ENCODE measurements at regions not wholly inside any gene's neighbourhood (a gene's known extent, or its start where the extent isn't known, plus 50 kb on each side); places are given as distances from the start of the nearest gene placed in this dataset.
A peak's percentile ranks its signal among the peaks of the same experiment; 100 is the strongest.

- TF ChIP-seq CTCF (IDR thresholded peaks at IDR 0.05; ENCODE audit: low read depth, low read length), result no peak
- TF ChIP-seq POLR2A (IDR thresholded peaks at IDR 0.05; ENCODE audit: extremely low read depth, insufficient read length), result no peak
- TF ChIP-seq, protein P1, sequence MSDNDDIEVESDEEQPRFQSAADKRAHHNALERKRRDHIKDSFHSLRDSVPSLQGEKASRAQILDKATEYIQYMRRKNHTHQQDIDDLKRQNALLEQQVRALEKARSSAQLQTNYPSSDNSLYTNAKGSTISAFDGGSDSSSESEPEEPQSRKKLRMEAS (IDR thresholded peaks at IDR 0.05; ENCODE audit: low read depth, low read length), result no peak
- no peak for TF ChIP-seq MYC (IDR thresholded peaks at IDR 0.05; ENCODE audit: low read depth, low read length)
- no peak overlapping the region for H3K4me3 ChIP-seq (ENCODE audit: low read depth, low read length)
- no peak for DNase-seq (ENCODE audit: low read depth)
Measured at GRCh38 chr12:41943671-41944070, 201.0 kb downstream of the GXYLT1 start.

GRCh38 chr12:41942354-41942753 lies 202.3 kb downstream of the GXYLT1 start:
- TF ChIP-seq, protein P1 (IDR thresholded peaks at IDR 0.05; ENCODE audit: low read depth, low read length), result no peak
- TF ChIP-seq POLR2A (IDR thresholded peaks at IDR 0.05; ENCODE audit: extremely low read depth, insufficient read length) (no peak), CTCF (IDR thresholded peaks at IDR 0.05; ENCODE audit: low read depth, low read length) (no peak), MYC (IDR thresholded peaks at IDR 0.05; ENCODE audit: low read depth, low read length) (no peak)
- no peak overlapping the region for H3K4me3 ChIP-seq (ENCODE audit: low read depth, low read length)
- DNase-seq (ENCODE audit: low read depth), result no peak

DNA sequence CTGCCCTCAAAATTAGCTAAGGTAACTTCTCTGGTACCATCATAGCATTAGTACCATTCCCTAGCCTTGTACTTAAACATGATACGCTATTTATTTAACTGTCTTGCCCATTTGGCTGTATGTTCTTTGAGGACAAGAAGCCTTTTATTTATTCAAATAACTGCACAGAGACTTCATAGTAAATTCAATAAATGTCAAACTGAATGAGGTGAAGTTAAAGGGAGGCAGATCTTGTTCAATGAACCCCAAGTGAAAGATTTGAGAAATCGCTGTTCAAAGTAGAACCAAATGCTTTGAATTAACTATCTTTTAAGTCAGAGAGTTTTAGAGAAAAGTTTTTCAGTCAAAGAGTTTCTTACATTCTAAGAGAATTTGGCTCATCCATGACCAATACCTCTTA lies 203.6 kb downstream of the GXYLT1 start:
- TF ChIP-seq, protein P1 (IDR thresholded peaks at IDR 0.05; ENCODE audit: low read depth, low read length), result no peak
- no peak for TF ChIP-seq CTCF (IDR thresholded peaks at IDR 0.05; ENCODE audit: low read depth, low read length)
- no peak for TF ChIP-seq MYC (IDR thresholded peaks at IDR 0.05; ENCODE audit: low read depth, low read length)
- TF ChIP-seq POLR2A (IDR thresholded peaks at IDR 0.05; ENCODE audit: extremely low read depth, insufficient read length), result no peak
- DNase-seq (ENCODE audit: low read depth), result no peak
- no peak overlapping the region for H3K4me3 ChIP-seq (ENCODE audit: low read depth, low read length)

- TF ChIP-seq, protein P1 (IDR thresholded peaks at IDR 0.05; ENCODE audit: low read depth, low read length), result no peak
- no peak for TF ChIP-seq CTCF (IDR thresholded peaks at IDR 0.05; ENCODE audit: low read depth, low read length)
- no peak for TF ChIP-seq MYC (IDR thresholded peaks at IDR 0.05; ENCODE audit: low read depth, low read length)
- no peak for TF ChIP-seq POLR2A (IDR thresholded peaks at IDR 0.05; ENCODE audit: extremely low read depth, insufficient read length)
- no peak overlapping the region for H3K4me3 ChIP-seq (ENCODE audit: low read depth, low read length)
- no peak for DNase-seq (ENCODE audit: low read depth)
Measured at GRCh38 chr12:41940571-41940970, 204.1 kb downstream of the GXYLT1 start.

- no peak overlapping the region for H3K4me3 ChIP-seq (ENCODE audit: low read depth, low read length)
- TF ChIP-seq, protein P1 (IDR thresholded peaks at IDR 0.05; ENCODE audit: low read depth, low read length), result no peak
- no peak for TF ChIP-seq CTCF (IDR thresholded peaks at IDR 0.05; ENCODE audit: low read depth, low read length)
- TF ChIP-seq MYC (IDR thresholded peaks at IDR 0.05; ENCODE audit: low read depth, low read length), result no peak
- TF ChIP-seq POLR2A (IDR thresholded peaks at IDR 0.05; ENCODE audit: extremely low read depth, insufficient read length), result no peak
- peak; percentile 9 for DNase-seq (ENCODE audit: low read depth)
Measured at GRCh38 chr12:41936333-41936732, 208.3 kb downstream of the GXYLT1 start.

DNA sequence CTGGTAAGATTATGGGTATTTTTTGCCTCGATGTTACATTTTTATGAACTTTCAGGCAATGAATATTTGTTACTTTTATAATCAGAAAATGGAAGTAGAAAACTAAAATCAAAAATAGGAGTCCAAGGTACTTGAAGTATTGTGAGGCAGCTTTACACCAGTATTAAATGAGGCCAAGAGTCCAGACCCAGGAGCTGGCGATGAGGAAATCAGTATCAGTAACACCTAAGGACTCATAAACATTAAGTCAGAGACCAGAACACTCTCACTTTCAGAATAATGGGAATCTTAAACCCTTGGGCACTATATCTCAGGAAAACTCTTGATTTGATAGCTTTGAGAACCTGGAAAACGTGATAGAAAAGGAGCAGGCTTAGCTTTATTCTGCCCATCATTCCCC lies 208.8 kb downstream of the GXYLT1 start:
- TF ChIP-seq POLR2A (IDR thresholded peaks at IDR 0.05; ENCODE audit: extremely low read depth, insufficient read length) (no peak), CTCF (IDR thresholded peaks at IDR 0.05; ENCODE audit: low read depth, low read length) (no peak)
- H3K4me3 ChIP-seq (ENCODE audit: low read depth, low read length), result no peak overlapping the region
- no peak for DNase-seq (ENCODE audit: low read depth)

Measured in NB4 (cell line).